ENCODE measurements at regions not wholly inside any gene's neighbourhood (a gene's known extent, or its start where the extent isn't known, plus 50 kb on each side); places are given as distances from the start of the nearest gene placed in this dataset.

GRCh38 chr3:144151983-144152382, 180.4 kb downstream of the DIPK2A start:
- Histone ChIP-seq H3K4me3 (ENCODE audit: low read length) (no peak overlapping the region), H3K36me3 (ENCODE audit: control insufficient read depth, insufficient read depth, low read length) (no peaks in the 10 kb centered on the region), H3K4me1 (ENCODE audit: control insufficient read depth, insufficient read depth, low read length) (peaks cover 9% of the 10 kb centered on the region), H3K27me3 (ENCODE audit: control insufficient read depth, insufficient read depth, low read length) (no peaks in the 10 kb centered on the region), H3K9ac (ENCODE audit: low read length) (no peak overlapping the region), H3K27ac (ENCODE audit: low read depth, low read length) (no peak overlapping the region)

GRCh38 chr3:144160627-144161026, 189.0 kb downstream of the DIPK2A start:
- Histone ChIP-seq H3K27ac (ENCODE audit: low read depth, low read length) (no peak overlapping the region), H3K27me3 (ENCODE audit: control insufficient read depth, insufficient read depth, low read length) (no peaks in the 10 kb centered on the region), H3K9ac (ENCODE audit: low read length) (no peak overlapping the region), H3K36me3 (ENCODE audit: control insufficient read depth, insufficient read depth, low read length) (no peaks in the 10 kb centered on the region), H3K4me3 (ENCODE audit: low read length) (no peak overlapping the region), H3K4me1 (ENCODE audit: control insufficient read depth, insufficient read depth, low read length) (no peaks in the 10 kb centered on the region)

GRCh38 chr3:144162042-144162441, 190.4 kb downstream of the DIPK2A start:
- H3K9ac ChIP-seq (ENCODE audit: low read length): no peak overlapping the region
- no peaks in the 10 kb centered on the region for H3K27me3 ChIP-seq (ENCODE audit: control insufficient read depth, insufficient read depth, low read length)
- no peak overlapping the region for H3K27ac ChIP-seq (ENCODE audit: low read depth, low read length)
- H3K4me1 ChIP-seq (ENCODE audit: control insufficient read depth, insufficient read depth, low read length): no peaks in the 10 kb centered on the region
- H3K4me3 ChIP-seq (ENCODE audit: low read length): no peak overlapping the region
- no peaks in the 10 kb centered on the region for H3K36me3 ChIP-seq (ENCODE audit: control insufficient read depth, insufficient read depth, low read length)

DNA sequence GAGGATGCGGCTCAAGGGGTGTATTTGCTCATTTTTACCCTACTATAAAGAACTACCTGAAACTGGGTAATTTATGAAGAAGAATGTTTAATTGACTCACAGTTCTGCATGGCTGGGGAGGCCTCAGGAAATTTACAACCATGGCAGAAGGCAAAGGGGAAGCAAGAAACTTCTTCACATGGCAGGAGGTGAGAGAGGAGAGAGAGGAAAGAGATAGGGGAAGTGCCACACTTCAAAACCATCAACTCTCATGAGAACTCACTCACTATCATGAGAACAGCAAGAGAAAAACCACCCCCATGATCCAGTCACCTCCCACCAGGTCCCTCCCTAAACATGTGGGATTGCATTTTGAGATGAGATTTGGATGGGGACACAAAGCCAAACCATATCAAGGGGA, 192.7 kb downstream of the DIPK2A start:
- Histone ChIP-seq H3K9ac (ENCODE audit: low read length) (no peak overlapping the region), H3K4me3 (ENCODE audit: low read length) (no peak overlapping the region)

DNA sequence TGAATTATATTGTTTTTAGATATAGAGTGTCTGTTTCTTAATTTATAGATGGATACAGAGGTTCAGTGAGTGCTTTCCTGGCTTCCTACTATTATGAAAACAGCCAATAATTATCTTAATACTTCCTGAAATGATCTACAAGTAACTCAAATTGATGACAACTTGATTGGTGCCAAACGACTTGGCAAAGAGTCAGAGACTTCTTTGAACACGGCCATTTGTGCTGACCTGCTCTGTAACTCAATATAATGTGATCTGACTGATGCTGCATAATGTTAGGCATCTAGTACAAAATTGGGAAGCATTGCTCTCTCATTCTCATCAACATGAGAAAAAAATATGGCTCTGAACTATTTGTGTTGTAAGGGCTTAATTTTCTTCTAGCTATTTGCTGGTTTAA, 193.9 kb downstream of the DIPK2A start:
- no peak overlapping the region for H3K4me3 ChIP-seq (ENCODE audit: low read length)
- no peak overlapping the region for H3K9ac ChIP-seq (ENCODE audit: low read length)
- no peak overlapping the region for H3K27ac ChIP-seq (ENCODE audit: low read depth, low read length)
- H3K36me3 ChIP-seq (ENCODE audit: control insufficient read depth, insufficient read depth, low read length): no peaks in the 10 kb centered on the region
- H3K27me3 ChIP-seq (ENCODE audit: control insufficient read depth, insufficient read depth, low read length): no peaks in the 10 kb centered on the region
- H3K4me1 ChIP-seq (ENCODE audit: control insufficient read depth, insufficient read depth, low read length): no peaks in the 10 kb centered on the region

More for the DNA sequence above, 192.7 kb downstream of the DIPK2A start:
- H3K4me1 ChIP-seq (ENCODE audit: control insufficient read depth, insufficient read depth, low read length): no peaks in the 10 kb centered on the region
- no peak overlapping the region for H3K27ac ChIP-seq (ENCODE audit: low read depth, low read length)
- H3K36me3 ChIP-seq (ENCODE audit: control insufficient read depth, insufficient read depth, low read length): no peaks in the 10 kb centered on the region
- no peaks in the 10 kb centered on the region for H3K27me3 ChIP-seq (ENCODE audit: control insufficient read depth, insufficient read depth, low read length)

DNA sequence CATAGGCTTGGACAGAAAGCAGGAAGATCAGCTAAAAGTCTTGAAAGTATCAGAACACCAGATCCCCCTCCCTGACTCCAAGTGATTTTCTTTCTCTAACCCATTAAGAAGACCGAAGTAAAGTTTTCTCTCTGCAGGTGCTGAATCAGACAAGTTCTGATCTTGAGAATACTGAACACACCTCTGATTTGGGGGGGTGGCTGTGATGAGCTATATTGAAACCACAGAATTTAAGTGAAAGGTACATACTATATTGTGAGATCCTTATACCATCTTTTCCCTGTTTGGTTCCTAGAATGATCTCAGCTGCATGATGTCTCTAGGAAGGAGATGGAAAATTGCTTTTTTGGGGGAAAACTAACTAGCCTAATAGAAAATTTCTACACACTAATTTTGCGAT, 196.0 kb downstream of the DIPK2A start:
- no peaks in the 10 kb centered on the region for H3K36me3 ChIP-seq (ENCODE audit: control insufficient read depth, insufficient read depth, low read length)
- no peak overlapping the region for H3K4me3 ChIP-seq (ENCODE audit: low read length)
- no peak overlapping the region for H3K27ac ChIP-seq (ENCODE audit: low read depth, low read length)
- no peaks in the 10 kb centered on the region for H3K4me1 ChIP-seq (ENCODE audit: control insufficient read depth, insufficient read depth, low read length)
- no peak overlapping the region for H3K9ac ChIP-seq (ENCODE audit: low read length)
- no peaks in the 10 kb centered on the region for H3K27me3 ChIP-seq (ENCODE audit: control insufficient read depth, insufficient read depth, low read length)

GRCh38 chr3:144173491-144173890, 201.9 kb downstream of the DIPK2A start:
- no peak overlapping the region for H3K4me3 ChIP-seq (ENCODE audit: low read length)
- no peak overlapping the region for H3K9ac ChIP-seq (ENCODE audit: low read length)
- H3K36me3 ChIP-seq (ENCODE audit: control insufficient read depth, insufficient read depth, low read length): no peaks in the 10 kb centered on the region

GRCh38 chr3:144175644-144176425, 204.2 kb downstream of the DIPK2A start:
- H3K27ac ChIP-seq (ENCODE audit: low read depth, low read length): no peak overlapping the region
- no peaks in the 10 kb centered on the region for H3K36me3 ChIP-seq (ENCODE audit: control insufficient read depth, insufficient read depth, low read length)
- no peaks in the 10 kb centered on the region for H3K4me1 ChIP-seq (ENCODE audit: control insufficient read depth, insufficient read depth, low read length)
- no peak overlapping the region for H3K4me3 ChIP-seq (ENCODE audit: low read length)
- H3K9ac ChIP-seq (ENCODE audit: low read length): no peak overlapping the region
- no peaks in the 10 kb centered on the region for H3K27me3 ChIP-seq (ENCODE audit: control insufficient read depth, insufficient read depth, low read length)

More at GRCh38 chr3:144173491-144173890, 201.9 kb downstream of the DIPK2A start:
- H3K27me3 ChIP-seq (ENCODE audit: control insufficient read depth, insufficient read depth, low read length): no peaks in the 10 kb centered on the region
- H3K27ac ChIP-seq (ENCODE audit: low read depth, low read length): no peak overlapping the region
- no peaks in the 10 kb centered on the region for H3K4me1 ChIP-seq (ENCODE audit: control insufficient read depth, insufficient read depth, low read length)

DNA sequence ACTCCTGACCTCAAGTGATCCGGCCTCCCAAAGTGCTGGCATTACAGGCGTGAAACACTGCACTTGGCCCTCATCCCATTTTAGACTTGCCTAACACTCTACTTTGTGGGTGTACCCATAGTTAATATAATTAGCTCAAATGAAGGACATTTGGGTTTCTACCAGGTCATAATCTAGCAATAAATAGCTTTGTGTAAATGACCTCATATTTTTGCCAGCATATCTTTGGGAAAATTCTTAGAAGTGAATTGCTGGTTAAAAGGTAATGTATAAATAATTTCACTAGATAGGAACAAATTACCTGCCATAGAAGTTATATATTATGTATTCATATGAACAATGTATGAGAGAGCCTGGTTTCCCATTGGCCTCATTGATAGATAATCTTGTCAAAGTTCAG, 206.0 kb downstream of the DIPK2A start:
- H3K27me3 ChIP-seq (ENCODE audit: control insufficient read depth, insufficient read depth, low read length): no peaks in the 10 kb centered on the region
- H3K27ac ChIP-seq (ENCODE audit: low read depth, low read length): no peak overlapping the region

GRCh38 chr3:144178607-144179006, 207.0 kb downstream of the DIPK2A start:
- Histone ChIP-seq H3K4me1 (ENCODE audit: control insufficient read depth, insufficient read depth, low read length) (no peaks in the 10 kb centered on the region), H3K36me3 (ENCODE audit: control insufficient read depth, insufficient read depth, low read length) (no peaks in the 10 kb centered on the region)

More for the DNA sequence above, 206.0 kb downstream of the DIPK2A start:
- H3K4me3 ChIP-seq (ENCODE audit: low read length): no peak overlapping the region
- H3K36me3 ChIP-seq (ENCODE audit: control insufficient read depth, insufficient read depth, low read length): no peaks in the 10 kb centered on the region
- H3K9ac ChIP-seq (ENCODE audit: low read length): no peak overlapping the region
- no peaks in the 10 kb centered on the region for H3K4me1 ChIP-seq (ENCODE audit: control insufficient read depth, insufficient read depth, low read length)

GRCh38 chr3:144181062-144181461, 209.4 kb downstream of the DIPK2A start:
- H3K4me1 ChIP-seq (ENCODE audit: control insufficient read depth, insufficient read depth, low read length): no peaks in the 10 kb centered on the region
- H3K27ac ChIP-seq (ENCODE audit: low read depth, low read length): no peak overlapping the region
- no peak overlapping the region for H3K9ac ChIP-seq (ENCODE audit: low read length)
- H3K36me3 ChIP-seq (ENCODE audit: control insufficient read depth, insufficient read depth, low read length): no peaks in the 10 kb centered on the region
- H3K4me3 ChIP-seq (ENCODE audit: low read length): no peak overlapping the region
- H3K27me3 ChIP-seq (ENCODE audit: control insufficient read depth, insufficient read depth, low read length): no peaks in the 10 kb centered on the region

More at GRCh38 chr3:144178607-144179006, 207.0 kb downstream of the DIPK2A start:
- no peak overlapping the region for H3K9ac ChIP-seq (ENCODE audit: low read length)
- H3K27ac ChIP-seq (ENCODE audit: low read depth, low read length): no peak overlapping the region
- H3K4me3 ChIP-seq (ENCODE audit: low read length): no peak overlapping the region
- H3K27me3 ChIP-seq (ENCODE audit: control insufficient read depth, insufficient read depth, low read length): no peaks in the 10 kb centered on the region

DNA sequence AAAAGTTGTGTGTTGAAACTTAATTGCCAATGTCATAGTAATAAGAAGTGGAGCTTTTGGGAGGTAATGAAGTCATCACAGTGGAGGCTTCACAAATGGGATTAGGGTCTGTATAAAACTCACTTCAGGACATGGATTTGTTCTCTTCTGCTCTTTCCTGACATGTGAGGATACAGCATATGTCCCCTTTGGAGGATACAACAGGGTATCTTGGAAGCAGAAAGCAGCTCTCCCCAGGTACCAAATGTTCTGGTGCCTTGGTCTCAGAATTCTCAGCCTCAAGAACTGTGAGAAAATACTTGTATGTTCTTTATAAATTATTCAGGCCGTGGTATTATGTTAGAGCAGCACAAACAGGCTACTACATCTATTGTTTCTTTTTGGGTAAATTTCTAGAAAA, 210.9 kb downstream of the DIPK2A start:
- Histone ChIP-seq H3K27ac (ENCODE audit: low read depth, low read length) (no peak overlapping the region), H3K4me3 (ENCODE audit: low read length) (no peak overlapping the region), H3K4me1 (ENCODE audit: control insufficient read depth, insufficient read depth, low read length) (no peaks in the 10 kb centered on the region), H3K27me3 (ENCODE audit: control insufficient read depth, insufficient read depth, low read length) (no peaks in the 10 kb centered on the region), H3K36me3 (ENCODE audit: control insufficient read depth, insufficient read depth, low read length) (no peaks in the 10 kb centered on the region), H3K9ac (ENCODE audit: low read length) (no peak overlapping the region)

DNA sequence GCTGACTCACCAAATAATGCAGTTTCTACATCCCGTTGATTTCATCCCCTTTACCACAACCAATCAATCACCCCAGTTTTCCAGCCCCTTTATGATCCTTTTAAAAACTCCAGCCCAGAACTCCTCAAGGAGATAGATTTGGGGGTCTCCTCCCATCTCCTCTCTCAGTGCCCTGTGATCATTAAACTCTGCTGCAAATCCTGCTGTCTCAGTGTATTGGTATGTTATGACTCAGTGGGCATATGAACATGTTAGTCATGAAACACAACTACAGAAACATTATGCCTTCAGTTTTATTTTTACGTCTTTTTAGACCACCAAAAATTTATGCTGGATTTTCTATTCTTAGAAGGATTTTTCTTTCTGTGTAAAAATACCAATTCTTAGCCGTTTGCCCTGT, 213.7 kb downstream of the DIPK2A start:
- no peak overlapping the region for H3K9ac ChIP-seq (ENCODE audit: low read length)
- H3K4me3 ChIP-seq (ENCODE audit: low read length): no peak overlapping the region
- no peaks in the 10 kb centered on the region for H3K27me3 ChIP-seq (ENCODE audit: control insufficient read depth, insufficient read depth, low read length)
- no peak overlapping the region for H3K27ac ChIP-seq (ENCODE audit: low read depth, low read length)
- H3K36me3 ChIP-seq (ENCODE audit: control insufficient read depth, insufficient read depth, low read length): no peaks in the 10 kb centered on the region
- H3K4me1 ChIP-seq (ENCODE audit: control insufficient read depth, insufficient read depth, low read length): no peaks in the 10 kb centered on the region
